T-helper 2 cell (primary cell): ENCODE measurements at regions not wholly inside any gene's neighbourhood (a gene's known extent, or its start where the extent isn't known, plus 50 kb on each side); places are given as distances from the start of the nearest gene placed in this dataset.

Source experiments
- DNase-seq, 5 experiments: peaks; one replicate each; pipeline versions ENCODE4 v3.0.0 to v3.0.0-alpha.2; 2012 to 2022

DNA sequence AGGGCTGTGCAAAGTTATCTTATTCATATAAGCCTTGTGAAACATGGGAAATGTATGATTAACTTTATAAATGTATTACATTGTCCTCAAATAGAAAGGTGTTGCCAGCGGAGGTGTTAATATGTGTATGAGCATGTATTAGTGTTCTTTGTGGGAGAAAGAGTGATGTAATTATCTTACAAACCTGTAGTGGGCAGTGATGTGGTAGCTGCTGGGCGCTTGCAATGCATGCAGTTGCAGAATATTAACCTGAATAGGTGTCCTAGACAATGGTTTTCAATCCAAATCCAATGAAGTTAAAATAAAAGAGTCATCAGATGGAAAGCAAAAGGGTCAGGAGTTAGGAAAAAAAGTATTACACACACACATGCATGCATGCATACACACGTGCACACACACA lies 881.3 kb upstream of the CADM2 start:
- DNase-seq: no peak

DNA sequence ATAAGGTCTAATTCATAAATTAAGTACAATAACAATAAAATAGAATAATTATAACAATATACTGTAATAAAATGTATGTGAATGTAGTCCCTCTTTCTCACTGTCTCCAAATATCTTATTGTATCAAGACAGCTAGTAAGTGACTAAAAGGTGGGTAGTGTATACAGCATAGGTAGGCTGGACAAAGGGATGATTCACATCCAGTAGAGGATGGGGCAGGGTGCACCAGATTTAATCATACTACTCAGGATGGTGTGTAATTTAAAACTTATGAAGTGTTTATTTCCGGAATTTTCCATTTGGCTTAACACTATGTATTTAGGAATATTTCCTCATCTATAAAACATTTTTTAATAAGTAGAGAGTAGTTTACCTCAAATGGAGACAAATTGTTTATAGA lies 876.1 kb upstream of the CADM2 start:
- no peak for DNase-seq

DNA sequence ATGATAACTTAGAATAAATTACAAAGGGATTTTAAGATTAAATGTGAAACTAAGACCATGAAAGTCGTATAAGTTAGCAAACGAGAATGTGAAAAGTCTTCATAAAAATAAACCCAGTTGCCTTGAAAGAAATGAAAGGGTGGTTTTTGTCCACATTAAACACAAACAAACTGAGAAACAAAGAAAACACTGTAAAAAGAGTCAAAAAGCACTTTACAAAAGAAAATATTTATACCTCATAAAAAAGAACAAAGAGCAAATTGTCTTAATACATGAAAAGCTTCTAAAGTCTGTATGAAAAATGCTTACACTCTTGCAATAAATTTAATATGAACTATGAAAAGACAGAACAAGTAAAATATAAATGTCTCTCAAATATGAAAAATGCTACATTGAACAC lies 865.9 kb upstream of the CADM2 start:
- no peak for DNase-seq

DNA sequence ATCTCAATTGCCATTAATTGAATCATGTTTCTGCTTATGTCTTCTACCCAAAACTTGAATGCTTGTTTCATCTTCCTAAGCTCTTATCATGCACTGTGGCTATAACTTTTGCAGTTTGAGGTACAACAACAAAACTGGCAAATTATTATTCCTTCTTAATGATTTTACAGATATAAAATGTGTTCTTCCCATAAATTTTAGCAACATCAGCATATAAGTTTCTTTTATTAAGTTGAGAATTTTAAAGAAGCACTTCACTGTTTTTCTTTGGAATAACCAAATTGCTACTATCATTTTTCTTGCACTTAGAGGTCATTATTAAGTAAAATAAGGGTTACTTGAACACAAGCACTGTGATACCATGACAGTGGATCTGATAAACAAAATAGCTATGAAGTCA lies 862.6 kb upstream of the CADM2 start:
- DNase-seq: no peak

DNA sequence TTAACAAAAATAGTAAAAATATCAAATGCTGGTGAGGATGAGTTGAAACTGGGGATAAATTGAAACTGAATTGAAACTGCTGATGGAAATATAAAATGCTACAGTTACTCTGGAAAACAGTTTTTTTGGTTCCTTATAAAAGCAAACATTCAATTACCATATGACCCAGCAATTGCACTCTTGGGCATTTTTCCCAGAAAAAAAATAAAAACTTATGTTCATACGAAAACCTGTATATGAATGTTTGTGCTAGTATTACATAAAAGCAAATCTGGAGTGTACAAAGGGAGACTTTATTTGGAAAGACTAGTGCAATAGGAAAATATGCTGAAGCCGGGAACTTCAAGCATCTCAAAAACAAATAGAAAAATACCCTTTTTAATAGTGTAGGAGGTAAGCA lies 857.9 kb upstream of the CADM2 start:
- DNase-seq: no peak

DNA sequence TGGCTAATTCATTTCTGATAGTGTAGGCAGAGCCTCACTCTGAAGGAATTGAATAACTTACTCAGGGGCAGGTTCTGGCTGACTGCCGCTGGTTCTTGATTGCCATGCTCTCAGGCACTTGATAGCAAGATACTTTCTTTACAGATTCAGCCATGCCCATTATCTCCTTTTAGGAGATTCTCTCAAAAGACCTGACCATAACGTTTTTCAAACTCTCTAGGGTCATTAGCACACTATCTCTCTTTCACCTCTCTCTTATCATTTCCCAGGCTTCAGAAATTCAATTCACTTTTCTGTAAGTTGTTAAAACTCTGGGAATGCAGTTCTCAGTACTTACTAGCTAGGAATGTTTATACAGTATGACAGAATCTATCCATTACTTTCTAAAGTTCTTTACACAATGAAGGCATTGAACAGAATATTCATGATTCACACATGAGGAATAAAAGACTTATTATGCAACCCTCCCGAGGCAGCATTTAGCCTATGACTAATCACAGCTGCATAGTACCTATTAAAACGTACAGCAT lies 850.3 kb upstream of the CADM2 start:
- no peak for DNase-seq

DNA sequence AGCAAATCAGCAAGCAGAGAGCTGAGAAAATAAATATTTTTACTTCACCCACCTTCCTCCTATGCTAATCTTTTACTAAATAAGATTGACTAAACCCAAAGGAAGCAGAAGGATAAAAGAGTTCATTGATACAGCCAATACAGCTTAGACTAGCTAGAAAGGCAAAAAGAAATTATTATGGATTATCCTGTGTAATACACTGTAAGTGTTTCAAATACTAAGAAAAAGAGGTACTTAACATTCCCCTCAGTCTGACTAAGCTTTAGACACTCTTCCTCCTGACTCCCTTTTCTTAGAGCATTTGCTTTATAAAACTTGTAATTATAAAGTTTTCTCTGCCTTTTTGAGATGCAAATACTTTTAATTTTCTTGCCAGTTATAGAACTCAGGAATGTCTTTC lies 848.9 kb upstream of the CADM2 start:
- DNase-seq: no peak

DNA sequence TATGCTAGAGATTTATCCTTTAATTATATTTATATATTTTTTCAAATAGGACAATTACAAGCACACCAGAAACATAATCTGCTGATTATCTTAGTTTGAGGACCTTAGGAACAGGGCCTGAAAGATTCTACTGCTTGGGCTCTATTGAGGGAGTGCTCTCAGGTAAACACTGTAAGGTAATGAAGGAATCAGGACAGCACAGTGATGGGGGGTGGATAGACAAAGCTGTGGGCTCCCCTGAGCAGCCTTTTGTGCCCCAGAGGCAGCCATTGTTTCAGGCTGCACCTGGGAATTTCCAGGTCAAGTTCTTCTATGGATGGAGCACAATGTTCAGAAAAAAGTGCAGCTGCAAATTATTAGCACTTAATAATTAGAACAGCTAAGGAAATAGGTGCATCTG lies 848.0 kb upstream of the CADM2 start:
- DNase-seq: no peak

DNA sequence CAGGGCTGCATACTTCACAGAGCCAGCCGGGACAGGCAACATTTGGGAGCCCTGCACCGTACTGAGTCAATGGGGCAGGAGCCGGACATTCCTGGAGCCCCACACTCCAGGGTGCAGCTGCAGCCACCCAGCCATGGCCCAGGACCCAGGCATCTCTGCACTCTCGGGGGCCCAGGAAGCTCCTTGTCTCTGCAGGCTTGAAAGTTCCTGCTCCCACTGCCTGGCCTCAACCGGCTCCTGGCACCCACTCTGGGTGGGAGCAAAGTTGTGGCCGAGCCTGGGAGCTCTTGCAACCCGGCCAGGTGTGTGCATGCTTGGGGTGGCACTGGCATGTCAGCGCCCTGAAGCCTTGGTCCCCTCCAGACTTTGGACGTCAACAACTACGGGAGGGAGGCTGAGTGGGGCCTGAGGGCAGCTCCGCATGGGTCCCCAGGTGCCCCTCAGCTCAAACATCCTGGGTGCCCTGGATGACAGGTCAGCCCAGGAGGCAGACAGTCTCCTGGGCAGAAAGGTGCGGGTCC lies 833.5 kb upstream of the CADM2 start:
- DNase-seq: no peak

DNA sequence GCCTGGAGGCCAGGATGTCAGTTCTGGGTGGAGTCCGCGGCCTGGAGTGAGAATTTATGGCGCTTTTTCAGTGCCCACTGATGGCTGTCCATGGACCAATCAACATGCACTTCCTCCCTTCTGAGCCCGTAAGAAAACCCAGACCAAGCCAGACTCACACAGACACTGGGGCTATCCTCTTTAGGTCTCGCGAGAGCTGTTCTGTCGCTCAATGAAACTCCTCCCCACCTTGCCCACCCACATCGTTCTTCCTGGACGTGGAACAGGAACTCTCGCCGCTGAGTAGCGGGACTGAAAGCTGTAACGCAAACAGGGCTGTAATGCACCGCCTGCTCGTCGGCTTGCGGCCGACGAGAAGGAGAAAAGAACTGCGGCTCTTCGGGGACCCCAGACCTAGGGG lies 833.0 kb upstream of the CADM2 start:
- DNase-seq: no peak

DNA sequence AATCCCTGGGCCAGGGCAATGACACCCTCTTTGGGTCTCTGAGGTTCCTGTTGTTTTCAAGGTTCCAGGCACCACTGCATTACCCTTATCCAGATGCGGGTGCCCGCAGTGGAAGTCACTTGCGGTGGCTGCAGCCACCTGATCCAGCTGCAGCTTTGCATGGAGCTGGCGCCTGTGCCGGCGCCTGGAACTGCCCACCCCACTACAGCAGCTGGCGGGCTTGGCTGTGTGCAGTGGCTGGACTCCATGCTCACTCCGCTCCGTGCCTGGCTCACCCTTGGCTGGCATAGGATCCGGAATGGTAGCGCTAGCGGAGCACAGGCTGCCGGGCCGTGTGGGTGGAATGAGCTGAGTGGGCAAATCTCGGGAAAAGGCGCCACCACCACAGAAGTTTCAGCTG lies 832.6 kb upstream of the CADM2 start:
- DNase-seq: no peak

DNA sequence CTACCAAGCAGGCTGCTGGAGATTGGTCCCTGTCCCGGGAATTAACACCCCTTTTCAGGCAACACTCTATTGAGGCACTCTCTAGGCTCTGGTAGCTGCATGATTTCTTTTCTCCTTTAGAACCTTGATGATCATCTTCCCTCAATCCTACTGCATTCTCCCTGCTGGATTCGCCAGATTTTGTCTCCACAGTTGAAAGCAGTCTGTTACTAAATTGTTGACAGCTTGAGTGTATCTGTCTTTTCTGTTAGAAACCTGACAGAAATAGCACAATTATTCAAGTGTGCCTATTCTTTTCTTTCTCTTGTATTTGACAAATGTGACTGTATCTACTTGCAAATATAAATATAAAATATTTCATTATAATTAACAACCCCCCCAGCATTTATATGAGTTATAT lies 830.8 kb upstream of the CADM2 start:
- DNase-seq: no peak

DNA sequence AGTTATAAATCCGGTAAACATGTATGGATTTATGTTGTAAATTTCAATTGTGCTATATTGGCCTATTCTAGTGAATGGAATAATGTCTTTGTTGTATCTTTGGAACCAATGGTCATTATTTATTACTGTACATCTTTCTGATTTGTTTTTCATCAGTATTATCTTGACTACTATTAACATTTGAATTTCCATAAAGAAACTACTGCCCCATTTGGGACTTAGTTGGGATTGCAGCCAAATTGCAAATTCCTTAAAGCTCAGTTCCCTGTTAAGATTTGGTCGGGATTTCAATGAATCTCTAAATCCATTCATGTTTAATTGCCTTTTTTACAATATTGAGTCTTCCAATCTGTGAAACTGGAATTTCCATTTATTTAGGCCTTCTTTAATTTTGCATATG lies 822.4 kb upstream of the CADM2 start:
- DNase-seq: no peak

DNA sequence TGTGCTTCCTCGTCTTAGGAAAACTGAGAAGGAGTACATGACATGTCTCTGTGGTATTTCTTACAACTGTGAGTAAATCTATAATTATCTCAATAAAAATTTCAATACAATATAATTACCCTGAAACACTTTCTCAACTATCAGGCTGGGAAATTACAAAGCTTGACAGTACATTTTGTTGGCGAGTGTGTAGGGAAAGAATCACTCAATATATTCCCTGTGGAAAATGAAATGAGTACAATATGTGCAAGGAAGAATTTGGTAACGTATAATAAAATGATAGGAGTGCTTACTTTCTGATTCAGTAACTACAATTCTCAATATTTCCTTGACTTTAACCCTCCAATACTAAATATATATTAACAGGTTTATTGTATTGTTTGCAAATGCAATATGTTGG lies 818.2 kb upstream of the CADM2 start:
- no peak for DNase-seq

DNA sequence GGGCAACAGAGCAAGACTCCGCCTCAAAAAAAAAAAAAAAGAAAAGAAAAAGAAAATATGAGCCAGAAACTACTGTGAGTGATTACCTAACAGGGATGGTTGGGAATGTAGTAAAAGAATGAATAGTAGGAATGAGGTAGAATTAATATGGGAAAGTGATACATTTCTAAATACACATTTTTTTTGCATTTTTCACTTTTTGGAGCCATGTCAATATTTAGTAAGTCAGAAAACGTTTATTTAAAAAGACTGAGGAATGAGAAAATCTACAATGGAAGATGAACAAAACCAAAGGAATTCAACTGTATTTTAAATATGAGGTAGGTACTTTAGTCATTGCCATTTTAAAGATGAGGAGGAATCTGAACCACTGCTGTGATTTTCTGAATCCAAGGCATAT lies 817.2 kb upstream of the CADM2 start:
- DNase-seq: no peak

DNA sequence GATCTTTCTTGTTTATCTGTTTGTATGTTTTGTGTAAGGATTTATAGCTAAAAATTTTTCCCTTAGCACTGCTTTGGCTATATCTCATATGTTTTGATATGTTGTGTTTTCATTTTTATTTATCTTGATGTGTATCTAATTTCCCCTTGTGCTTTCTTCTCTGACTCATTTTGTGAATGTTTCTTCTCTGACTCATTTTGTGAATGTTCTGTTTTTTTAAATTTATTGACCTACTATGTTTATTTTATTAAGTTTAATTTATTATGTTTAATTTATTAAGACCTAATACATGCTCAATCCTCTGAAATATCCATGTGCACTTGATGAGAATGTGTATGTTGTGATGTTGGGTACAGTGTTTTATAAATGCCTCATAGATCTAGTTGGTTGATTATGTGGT lies 793.5 kb upstream of the CADM2 start:
- DNase-seq: no peak

DNA sequence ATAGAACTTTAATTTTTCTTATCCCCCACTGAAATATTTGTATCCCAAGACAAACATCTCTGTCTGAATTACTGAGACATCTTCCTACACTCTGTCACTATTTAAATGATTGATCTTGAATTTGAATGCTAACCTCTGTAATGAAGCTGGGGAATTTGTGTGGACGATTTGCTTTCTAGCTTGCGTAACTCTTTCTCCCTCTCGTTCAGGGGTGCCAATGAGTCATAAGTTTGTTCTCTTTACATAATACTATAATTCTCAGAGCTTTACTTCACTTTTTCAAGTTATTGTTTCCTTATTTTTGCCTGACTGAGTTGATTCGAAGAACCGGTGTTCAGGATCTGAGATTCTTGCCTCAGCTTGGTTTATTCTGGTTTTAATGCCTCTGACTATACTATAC lies 783.3 kb upstream of the CADM2 start:
- no peak for DNase-seq

DNA sequence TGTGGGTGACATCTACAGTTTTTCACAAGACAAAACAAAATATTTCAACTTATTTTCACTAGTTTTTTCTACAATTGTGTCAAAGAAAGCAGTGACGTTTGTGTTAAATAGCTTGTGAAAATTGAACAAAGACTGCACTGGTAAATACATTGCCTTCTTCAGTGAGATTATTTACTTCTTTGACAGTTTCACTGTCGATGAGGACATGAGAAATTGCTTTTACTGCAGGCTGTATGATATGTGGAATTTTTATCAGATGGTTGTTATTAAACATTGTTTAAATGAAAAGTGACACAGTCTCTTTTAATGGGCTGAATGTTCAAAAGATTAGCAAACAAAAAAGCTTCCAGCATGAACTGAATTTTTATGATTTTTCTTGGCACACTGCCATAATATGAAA lies 773.9 kb upstream of the CADM2 start:
- no peak for DNase-seq

DNA sequence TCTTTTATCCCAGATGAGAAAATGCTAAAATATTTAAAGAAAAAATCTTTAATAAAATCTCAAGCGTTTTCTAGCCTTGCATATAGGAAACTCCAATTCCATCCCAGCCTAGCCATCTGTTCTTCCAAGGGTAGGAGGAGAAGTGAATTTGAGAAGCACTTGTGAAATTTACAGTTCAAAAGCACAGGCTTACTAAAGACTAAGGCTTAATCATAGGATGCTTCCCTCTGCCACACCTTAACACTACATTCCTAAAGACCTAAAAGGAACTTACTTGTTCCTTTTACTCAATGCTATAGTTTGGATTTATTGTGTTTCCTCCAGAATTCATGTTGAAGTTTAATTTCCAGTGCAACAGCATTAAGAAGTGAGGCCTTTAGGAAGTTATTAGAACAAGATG lies 764.8 kb upstream of the CADM2 start:
- DNase-seq: no peak

DNA sequence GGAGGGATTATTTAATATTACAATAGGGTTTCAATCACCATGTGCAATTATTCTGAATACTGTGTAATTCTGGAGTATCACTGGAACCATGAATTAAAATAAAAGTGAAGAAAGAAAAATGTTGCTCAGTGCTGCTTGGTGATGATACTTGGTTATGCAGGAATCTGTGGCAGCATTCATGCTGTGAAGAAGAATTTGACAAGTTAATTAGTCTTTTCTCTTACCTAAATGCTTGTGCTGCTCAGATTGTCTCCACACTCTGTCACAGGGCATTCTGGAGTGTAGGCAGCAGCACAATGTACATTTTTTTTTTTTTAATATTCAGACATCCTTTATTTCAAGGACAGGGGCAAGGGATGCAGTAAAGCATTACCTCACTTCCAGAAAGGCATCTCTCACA lies 749.3 kb upstream of the CADM2 start:
- DNase-seq: no peak

DNA sequence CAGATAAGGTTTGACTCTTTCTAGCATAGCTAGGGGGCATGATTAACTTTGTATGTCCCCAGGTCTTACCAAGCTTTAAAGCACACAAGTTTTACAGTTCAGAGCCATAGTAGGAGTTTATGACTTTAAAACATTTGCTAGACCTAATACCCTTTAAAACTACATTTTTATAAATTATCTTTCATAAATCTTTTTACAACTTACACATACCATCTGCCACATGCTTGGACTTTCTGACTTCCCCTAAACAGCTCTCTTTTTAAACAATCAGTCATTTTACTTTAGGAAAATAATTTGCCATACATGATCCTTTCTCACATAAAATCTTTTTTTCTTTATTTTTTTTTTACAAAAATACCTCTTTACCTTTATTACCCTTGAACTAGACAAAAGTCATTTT lies 735.3 kb upstream of the CADM2 start:
- no peak for DNase-seq

DNA sequence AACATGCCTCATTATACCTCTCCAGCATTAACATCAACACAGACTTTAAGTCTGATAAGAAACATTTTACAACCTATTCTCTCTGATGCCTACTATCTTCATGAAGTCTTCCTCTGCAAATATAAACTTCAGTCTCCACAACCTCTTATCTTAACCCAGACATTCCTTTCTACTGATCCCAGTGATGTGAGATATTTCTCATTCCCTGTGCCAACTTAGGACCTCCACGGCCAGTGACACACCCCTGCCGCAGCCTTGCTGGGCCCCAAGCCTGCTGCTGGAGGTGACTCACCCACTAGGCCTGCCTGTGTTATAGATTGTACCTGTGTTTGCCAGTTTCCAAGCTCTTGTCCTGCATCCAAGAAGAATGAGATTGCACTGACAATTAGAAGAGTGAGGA lies 734.5 kb upstream of the CADM2 start:
- DNase-seq: no peak

DNA sequence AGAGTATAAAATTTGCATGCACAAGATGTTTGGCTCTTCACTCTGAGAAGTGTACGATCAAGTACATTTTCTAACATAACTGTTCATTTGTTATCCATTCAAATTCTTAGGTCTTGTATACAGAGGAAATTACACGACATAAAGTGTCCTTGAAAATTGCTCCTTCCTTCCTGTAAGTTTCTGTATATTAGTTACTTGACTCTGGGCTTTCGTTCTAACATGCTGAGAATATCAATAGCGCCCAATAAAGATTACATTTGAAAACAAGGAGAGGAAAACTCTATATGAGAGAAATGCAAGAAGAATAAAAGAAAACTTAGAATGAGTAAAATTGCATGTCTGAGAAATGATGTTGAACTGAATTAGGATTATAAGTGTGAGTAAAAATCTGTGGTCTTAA lies 722.5 kb upstream of the CADM2 start:
- DNase-seq: no peak

DNA sequence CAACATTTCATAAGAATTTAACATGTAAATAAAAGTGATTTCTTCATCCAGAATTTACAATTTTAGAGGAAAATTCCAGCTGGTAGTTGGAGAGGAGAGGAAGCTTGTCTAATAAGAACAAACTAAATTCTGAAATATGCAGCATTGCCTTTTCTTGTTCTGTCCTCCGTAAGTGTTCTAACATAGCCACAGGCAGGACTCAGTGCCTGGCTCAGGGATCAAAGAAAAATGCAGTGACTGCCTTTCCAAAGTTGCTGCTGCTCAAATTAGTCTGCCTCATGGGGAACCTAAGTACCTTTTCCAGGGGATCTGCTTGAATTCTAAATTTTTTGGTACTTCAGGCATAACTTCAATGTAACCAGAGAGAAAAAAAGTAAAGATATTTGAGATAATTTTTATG lies 713.0 kb upstream of the CADM2 start:
- no peak for DNase-seq

DNA sequence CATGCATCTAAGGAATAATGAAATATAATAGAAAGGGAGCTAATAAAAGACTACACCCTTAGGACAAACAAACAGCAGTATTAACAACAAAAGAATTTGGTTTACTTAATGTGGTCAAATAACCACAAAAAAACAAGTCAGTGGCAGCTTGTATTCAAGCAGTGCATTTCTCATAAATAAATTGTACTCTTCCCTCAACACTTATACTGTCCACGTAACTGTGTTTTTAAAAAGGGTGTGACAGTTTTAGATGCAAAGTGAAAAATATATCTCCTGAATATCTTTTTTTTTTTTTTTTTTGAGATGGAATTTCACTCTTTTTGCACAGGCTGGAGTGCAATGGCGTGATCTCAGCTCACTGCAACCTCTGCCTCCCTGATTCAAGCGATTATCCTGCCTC lies 698.2 kb upstream of the CADM2 start:
- no peak for DNase-seq

DNA sequence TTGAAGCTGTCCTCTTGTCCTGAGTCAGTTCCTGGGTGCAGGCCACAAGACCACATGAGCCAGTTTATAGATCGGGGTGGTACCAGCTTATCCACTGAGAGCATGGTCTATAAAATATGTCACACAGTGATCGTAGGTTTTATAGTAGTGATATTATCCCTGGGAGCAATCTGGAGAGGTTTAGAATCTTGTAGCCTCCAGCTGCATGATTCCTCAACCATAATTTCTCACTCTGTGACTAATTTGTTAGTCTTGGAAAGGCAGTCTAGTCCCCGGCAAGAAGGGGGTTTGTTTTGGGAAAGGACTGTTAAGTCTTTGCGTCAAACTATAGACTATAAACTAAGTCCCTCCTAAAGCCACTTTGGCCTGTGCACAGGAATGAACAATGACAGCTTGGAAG lies 693.0 kb upstream of the CADM2 start:
- no peak for DNase-seq
